GM20431 (cell line): ENCODE measurements at regions not wholly inside any gene's neighbourhood (a gene's known extent, or its start where the extent isn't known, plus 50 kb on each side); places are given as distances from the start of the nearest gene placed in this dataset.

Experiments
- in situ Hi-C: fragments of 300-500 bp; cut with MseI, MboI; formaldehyde crosslinking; loops from one replicate; pipeline ENCODE4 v1.15.0; 2020; ENCODE audit warnings: low sequenced_read_pairs; ENCODE audit not compliant: unreplicated experiment

DNA sequence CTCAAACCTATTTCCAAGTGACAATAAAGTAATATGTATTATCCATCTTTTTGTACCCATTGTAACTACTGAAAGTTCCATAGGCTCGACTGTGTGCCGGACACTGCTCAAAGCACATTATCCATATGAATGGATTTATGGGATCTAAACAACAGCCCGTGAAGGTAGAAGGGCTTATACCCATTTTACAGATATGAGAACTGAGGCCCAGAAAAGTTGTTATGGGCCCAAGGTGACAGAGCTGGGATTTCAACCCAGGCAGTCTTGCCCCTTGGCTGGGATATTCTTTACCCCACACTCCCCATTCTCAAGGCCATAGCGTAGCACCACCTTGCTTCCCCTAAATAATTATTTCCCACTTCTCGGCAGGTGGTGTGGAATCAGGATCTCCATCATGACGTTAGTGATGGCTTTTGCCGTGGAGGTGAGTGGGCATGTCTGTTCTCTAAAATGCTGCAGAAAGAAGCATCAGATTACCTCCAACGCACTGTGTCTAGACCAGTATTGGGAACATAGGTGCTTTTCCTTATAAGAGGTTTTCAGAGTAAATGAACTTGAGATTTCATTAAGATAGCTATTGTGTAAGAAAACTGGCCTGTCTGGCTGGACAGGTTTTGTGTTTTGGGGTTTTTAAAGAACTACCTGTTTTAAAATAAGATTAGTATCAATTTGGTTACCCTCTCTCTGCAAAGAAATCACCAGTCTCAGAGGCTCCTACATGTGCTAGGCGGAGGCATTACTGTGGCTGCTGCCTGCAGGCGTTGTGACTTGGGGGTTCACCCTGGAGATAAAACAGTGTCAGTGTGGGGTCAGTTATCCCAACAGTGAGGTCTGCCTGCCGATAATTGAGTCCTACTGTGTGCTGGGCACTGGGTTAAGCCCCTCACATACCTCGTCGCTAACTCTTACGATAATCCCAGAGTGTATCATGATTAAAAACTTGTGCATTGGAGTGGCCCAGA lies 85.1 kb upstream of the SDK1 start:
- in situ Hi-C loops = no loop called here

DNA sequence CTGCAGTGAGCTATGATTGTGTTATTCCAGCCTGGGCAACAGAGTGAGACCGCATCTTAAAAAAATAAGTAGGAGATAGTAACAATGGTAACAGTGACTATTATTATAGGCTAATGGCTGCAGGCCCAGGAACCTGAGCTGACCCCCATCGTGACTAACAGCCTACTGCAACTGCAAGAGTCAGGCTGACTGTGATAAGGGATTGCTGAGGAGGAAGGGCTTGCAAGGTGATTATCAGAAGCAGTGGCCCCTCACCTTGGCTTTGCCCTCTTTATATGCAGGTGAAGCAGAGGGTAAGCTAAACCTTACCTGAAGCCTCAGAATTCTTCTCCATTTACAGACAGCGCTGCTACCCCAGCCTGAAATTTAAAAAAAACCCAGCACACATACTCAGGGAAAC lies 83.9 kb upstream of the SDK1 start:
- in situ Hi-C loops = no loop called here

DNA sequence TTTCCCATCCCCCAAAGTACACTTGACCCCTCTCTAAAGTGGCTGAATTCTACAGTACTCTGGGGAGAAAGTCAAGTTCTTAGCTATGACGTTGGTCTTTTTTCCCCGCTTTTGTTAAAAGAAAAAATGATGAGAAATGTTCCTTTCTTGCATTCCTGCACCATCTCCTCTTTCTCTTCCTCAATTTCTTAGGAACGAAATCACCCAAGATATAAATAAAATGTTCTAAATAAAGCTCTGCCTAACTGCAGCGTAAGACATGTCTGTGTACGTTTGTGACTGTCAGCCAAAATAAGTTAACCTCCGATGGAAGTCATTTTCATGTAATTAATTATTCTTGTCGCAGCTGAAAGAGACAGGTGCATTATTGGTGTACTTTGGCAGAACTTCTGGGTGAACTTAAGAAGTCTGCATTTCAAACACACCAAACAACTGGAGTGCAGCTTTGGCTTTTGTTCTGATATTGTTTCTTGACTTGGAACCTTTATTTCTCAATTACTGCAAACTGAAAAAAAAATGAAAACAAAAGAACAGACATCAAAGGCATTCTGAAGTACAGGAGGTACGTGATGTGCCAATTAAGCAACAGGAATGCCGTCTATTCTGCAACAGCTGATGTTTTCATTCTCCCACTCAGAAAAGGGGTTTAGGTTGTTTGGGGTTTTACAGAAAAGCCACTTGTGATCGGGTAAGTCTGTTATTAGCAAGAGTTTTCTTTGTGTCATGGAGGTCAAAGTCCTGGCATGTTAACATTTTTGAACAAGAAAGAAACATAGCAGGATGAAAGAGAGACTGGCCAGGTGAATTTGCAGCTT lies 82.4 kb upstream of the SDK1 start:
- in situ Hi-C loops = no loop called here

DNA sequence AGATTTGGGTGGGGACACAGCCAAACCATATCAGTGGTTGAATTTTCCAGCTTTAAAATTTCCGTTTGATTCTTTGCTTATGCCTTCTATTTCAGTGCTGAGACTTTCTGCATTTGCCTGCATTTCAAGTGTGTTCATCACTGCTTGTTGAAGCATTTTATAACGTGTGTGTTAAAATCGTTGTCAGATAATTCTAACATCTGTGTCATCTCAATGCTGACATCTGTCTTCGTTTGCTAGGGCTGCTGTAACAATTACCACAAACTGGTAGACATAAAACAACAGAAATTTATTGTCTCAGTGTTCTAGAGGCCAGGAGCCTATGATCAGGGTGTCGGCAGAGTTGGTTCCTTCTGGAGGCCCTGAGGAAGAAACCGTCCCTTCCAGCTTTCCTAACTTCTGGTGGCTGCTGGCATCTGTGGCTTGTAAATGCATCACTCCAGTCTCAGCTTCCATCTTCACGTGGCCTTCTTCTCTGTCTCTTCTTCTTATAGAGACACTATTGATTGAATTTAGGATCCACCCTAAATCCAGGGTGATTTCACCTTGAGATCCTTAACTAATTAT lies 71.1 kb upstream of the SDK1 start:
- in situ Hi-C loops = no loop called here

DNA sequence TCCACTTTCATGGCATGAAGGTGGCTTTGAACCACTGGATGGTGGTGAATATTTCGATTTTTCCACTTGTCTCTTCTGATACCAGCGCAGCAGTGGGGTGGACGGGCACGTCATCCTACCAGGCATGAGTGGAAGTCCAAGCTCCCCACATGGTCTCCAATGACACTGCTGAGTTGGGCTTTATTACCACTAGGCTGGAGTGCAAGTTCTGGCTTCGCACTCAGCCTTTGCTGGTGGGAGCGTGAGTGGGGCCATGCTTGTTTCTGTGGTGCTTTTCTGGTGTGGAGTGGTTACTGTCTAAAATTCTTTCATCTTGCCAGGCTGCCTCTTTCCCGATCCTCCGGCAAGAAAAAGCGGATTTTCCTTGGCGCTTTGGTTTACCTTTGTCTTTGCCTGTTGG lies 70.1 kb upstream of the SDK1 start:
- in situ Hi-C loops = no loop called here

DNA sequence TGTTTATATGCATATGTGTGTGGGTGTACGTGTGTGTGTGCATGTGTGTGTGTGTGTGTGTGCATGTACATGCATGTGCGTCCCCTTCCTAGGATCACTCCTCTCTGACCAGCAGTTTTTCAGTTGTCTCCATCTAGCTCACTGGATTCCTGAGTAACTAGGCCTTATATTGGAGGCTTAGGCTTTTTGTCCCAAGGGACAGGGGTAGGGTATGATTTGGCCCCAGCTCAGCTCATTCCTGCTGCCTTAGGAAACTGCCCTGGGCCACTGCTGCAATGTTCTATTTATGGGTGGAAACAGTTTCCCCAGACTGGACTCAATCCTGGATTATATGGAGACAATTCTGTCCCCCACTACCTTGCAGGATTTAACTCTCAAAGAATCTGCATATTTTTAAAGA lies 68.8 kb upstream of the SDK1 start:
- in situ Hi-C loops = no loop called here

DNA sequence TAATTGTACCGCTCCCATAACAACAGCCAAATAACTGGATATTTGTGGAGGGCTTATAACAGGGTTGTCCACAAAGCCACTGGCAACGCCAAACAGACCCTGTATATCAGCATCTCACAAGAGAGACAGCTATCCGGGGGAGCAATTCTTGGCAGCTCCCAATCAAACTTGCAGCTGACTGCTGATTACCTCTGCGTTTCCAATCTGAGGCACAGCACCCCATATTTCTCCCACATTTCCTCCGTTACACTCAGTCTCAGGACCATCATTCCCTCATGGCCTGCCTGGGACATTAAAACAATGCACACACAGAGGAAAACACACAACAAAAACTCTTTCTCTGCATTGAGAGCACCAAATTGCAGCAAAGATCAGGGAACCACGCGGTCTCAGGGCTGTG lies 67.8 kb upstream of the SDK1 start:
- in situ Hi-C loops = no loop called here

DNA sequence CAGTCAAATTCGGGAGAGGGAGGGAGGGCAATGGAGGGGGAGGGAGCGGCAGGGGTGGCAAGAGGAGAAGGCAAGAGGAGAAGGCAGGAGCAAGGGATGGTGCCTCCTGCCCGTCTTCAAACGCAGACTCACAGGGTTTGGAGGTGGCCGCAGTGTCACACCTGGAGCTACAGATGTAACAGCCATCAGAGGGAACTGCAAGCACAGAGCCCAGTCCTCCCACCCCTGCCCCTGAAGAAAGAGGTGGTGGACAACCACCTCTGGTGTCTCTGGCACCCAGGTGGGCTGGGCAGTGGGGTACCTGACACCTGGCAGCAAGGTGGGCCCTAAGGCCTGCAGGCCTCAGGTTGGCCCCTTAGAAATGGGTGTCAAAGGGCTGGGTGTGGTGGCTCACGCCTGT lies 67.0 kb upstream of the SDK1 start:
- in situ Hi-C loops = no loop called here

DNA sequence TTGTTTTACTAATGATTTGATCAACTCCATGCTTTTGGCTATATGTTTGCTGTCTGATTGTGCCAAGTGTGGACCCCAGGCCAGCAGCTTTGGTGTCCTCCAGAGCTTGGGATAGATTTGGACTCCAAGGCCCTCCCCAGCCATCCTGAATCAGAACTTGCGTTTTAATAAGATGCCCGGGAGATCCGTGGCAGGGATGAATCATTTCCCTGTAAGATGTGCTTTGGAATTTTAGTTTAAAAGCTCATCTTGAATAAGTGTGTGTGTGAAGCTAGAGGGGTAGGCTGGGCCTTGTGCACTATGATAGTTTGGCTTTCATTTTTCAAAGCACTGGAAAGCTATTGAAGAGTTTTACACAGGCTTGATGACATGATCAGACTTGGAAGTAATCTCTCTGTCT lies 66.2 kb upstream of the SDK1 start:
- in situ Hi-C loops = no loop called here

DNA sequence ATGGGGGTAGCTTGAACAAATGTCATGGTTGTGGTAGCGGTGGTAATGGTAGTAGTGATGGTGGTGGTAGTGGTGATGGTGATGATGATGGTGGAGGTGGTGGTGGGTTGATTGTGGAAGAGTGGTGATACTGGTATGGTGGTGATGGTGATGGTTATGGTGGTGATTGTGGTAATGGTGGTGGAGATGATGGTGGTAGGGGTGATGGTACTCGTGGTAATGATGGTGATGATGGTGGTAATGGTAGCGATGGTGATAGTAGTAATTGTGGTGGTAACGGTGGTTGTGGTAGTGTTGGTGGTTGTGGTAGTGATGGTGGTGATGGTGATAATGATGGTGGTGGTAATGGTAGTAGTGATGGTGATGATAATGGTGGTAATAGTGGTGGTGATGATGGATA lies 65.7 kb upstream of the SDK1 start:
- in situ Hi-C loops = no loop called here

DNA sequence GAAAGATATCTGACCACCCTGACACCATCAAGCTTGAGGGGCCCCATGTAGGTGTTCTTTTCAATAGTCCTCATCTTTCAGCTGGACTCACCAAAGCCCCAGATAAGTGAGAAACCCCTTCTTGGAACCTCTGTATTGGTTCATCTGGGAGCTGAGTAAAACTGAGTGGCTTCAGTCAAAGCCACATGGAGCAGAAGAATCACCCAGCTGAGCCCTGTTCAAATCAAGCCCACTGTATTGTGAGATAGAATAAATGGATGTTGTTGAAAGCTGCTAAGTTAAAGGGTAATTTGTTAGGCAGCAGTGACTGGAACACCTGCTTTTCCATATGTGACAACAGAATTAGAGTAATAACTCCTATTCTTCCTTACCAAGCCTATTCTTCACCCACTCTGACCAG lies 64.8 kb upstream of the SDK1 start:
- in situ Hi-C loops = no loop called here

DNA sequence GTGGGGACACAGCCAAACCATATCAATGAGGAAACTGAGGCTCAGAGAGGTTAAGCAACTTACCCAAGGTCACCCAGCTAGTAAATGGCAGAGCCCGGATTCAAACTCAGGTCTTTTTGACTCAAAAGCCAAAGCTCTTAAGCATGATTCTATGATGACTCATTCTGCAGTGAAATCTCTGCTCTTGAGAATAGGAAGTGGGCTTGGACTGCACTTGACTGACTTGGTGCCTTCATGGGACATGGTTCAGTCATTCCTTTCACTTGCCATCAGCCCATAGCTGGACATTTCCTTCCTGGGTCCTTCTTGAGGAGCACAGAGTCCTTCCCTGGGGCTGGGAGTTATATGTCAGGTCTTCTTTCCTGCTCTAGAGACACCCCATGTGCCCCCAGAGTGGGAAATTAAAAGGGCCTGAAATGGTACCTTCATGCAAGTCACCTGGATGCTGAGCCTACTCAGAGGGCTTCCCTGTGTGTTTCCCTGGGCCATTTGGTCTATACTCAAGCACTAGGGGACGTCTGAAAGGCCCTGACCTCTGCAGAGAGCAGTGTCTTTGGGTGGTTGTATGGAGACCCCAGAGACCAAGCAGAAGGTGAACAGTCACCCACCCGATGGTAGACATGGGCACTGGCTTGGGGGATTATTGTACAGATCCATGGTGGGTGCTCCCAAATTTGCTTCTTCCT lies 62.4 kb upstream of the SDK1 start:
- in situ Hi-C loops = no loop called here

DNA sequence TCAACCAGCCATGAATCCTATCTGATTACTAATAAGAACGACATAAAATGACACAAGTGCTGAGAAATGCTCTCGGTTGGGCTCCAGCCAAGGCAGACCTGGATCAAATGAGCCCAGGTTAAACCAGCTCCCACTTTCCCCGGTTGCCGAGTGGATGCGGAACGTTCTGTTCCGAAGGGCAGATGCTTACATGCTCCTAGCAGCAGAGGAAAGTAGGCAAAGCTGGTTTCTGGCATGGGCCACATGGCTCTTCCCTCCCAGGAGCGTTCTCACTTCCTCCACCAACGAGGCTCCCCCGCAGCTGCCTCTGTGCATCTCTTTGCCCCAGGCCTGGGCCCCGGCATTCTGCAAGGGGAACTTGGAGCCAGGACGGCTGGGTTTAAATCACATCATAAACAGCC lies 61.8 kb upstream of the SDK1 start:
- in situ Hi-C loops = no loop called here

DNA sequence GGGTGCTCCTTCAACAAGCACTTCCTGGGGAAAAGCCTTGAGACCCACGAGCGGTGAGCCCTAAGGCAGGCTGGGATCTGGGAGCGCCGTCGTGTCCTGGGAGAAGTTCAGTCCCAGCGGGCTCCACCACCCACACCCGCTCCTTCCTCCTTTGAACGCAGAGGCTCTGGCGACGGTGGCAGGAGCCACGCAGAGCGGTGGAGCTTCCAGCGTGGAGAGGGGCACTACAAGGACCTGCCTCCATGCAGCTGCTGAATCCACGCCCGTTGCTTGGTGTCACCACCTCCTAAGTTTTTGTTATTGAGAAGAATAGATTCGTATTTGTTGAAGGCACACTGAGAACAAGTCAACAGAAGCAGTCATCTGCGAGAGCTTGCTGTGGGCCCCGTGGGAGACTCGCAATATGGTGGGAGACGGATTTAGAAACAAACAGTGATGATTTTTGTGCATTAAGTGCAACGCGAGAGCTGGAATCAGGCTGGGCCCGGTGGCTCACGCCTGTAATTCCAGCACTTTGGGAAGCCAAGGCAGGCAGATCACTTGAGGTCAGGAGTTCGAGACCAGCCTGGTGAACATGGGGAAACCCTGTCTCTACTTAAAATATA lies 60.1 kb upstream of the SDK1 start:
- in situ Hi-C loops = no loop called here

DNA sequence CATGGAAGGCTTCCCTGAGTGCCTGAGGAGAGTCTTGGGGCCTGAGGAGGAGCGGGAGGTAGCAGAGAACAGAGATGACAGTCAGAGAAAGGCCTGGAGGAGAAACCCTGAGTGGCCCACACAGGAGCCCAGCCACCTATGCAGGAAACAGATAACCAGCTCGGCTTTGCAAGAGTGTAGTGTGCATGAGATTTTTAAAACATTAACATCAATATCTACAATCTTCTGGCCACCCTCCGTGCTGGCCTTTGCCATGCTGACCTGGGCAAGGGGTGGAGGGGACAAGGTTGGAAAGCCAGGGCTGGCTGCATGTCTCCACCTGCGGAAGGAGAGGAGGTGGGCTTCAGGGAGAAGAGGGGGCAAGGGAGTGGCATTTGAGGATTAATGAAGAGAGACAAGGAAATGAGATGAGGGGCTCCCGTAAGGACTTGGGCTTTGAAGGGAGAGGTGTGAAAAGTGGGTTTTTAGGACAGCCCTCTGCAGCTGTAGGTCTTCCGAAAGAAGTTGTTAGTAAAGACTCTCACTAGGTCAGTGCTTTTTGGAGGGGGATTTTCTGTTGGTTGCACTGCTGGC lies 59.3 kb upstream of the SDK1 start:
- in situ Hi-C loops = no loop called here

DNA sequence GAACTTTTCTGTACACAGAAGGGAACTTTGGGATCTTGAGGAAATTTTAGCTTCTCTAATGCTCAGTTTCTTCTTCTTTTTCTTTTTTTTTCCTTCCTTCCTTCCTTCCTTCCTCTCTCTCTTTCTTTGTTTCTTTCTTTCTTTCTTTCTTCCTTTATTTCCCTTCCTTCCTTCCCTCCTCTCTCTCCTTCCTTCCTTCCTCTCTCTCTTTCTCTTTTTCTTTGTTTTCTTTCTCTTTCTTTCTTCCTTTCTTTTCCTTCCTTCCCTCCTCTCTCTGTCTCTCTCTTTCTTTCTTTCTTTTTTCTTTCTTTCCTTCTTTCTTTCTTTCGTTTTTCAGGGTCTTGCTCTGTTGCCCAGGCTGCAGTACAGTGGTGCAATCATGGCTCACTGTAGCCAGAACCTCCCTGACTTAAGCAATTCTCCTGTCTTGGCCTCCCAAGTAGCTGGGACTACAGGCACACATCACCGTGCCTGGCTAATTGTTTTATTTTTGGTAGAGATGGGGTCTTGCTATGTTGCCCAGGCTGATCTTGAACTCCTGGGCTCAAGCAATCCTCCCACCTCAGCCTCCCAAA lies 58.6 kb upstream of the SDK1 start:
- in situ Hi-C loops = no loop called here

DNA sequence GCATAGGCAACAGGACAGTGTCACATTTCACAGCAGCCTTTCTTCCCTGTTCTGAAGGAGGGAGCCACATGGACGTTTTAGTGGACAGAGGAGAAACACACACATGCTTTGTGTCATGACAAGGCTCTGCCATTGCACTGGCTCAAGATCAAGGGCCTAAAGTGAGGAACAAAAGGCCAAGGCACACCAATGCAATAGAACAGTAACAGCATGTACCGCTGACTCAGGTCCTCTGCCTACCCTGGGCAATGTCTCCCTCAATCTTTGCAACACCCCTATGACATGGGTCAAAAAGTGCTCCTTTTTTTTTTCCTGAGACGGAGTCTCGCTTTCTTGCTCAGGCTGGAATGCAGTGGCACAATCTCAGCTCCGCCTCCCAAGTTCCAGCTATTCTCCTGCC lies 57.8 kb upstream of the SDK1 start:
- in situ Hi-C loops = no loop called here

DNA sequence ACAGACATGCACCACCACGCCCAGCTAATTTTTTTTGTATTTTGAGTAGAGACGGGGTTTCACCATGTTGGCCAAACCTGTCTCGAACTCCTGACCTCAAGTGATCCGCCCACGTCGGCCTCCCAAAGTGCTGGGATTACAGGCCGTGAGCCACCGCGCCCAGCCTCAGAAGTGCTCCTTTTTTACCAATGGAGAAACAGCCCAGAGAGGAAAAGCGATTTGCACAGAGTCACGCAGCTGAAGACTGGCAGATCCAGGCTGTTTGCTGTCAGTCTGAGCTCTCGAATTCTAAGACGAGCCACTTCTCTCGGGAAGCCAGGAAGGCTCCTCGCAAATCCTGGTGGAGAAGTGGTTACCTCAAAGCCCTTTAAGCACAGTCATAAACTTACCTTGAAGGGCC lies 57.4 kb upstream of the SDK1 start:
- in situ Hi-C loops = no loop called here

DNA sequence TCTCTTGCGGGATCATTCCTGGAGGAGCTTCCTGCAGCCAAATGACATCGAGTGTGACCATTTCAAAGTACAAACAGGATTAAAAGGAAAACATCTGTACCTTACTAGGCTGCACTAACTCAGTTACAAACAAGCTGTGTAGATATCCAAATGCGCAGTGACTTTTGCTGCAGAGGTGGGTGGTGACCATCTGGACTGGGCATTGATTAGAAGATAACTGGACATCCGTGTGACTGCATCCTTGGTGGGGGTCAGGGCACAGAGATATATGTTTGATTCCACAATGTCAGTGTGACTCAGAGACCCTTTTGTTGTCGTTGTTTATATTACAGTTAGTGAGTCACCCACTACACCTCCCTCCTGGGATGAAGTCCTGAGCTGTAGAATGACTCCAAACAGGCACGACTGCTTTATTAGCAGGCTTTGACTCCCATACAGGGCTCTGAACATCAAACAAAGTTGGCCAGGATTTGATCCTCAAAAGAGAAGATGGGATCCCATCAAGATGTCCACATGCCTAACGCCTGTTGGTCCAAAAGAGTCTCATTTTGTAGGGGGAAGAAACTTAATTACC lies 56.7 kb upstream of the SDK1 start:
- in situ Hi-C loops = no loop called here
